ENCODE measurements at regions not wholly inside any gene's neighbourhood (a gene's known extent, or its start where the extent isn't known, plus 50 kb on each side); places are given as distances from the start of the nearest gene placed in this dataset.

DNA sequence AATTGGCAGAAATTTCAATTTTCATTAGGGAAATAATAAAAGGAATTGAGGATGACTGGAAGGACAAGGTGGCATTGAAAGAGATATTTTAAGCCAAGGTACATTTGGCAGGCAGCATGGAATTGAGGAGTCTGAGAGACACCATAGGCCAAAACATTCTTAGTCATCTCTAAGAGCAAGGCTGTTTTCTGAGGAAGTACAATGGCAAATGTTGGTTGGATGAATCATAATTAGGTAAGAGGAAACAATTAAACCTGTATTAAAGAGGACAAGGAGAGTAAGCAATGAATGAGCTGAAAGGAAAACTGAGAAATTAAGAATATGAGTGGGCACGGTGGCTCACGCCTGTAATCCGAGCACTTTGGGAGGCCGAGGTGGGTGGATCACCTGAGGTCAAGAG, 86.3 kb downstream of the MRPL32 start:
- Mint-ChIP-seq H3K9me3 (no peaks in the 10 kb centered on the region), H3K4me3 (no peak overlapping the region), H3K4me1 (peaks cover 5% of the 10 kb centered on the region), H3K27ac (no peak overlapping the region), H3K27me3 (ENCODE audit: low read depth, poor library complexity) (peaks cover 12% of the 10 kb centered on the region), H3K36me3 (ENCODE audit: low read depth) (no peaks in the 10 kb centered on the region)
- DNase-seq = no peak
- TF ChIP-seq, protein P1, sequence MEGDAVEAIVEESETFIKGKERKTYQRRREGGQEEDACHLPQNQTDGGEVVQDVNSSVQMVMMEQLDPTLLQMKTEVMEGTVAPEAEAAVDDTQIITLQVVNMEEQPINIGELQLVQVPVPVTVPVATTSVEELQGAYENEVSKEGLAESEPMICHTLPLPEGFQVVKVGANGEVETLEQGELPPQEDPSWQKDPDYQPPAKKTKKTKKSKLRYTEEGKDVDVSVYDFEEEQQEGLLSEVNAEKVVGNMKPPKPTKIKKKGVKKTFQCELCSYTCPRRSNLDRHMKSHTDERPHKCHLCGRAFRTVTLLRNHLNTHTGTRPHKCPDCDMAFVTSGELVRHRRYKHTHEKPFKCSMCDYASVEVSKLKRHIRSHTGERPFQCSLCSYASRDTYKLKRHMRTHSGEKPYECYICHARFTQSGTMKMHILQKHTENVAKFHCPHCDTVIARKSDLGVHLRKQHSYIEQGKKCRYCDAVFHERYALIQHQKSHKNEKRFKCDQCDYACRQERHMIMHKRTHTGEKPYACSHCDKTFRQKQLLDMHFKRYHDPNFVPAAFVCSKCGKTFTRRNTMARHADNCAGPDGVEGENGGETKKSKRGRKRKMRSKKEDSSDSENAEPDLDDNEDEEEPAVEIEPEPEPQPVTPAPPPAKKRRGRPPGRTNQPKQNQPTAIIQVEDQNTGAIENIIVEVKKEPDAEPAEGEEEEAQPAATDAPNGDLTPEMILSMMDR (IDR thresholded peaks at IDR 0.05) = no peak

- no peak for DNase-seq
- Mint-ChIP-seq H3K27ac (no peak overlapping the region), H3K27me3 (ENCODE audit: low read depth, poor library complexity) (peaks cover 12% of the 10 kb centered on the region), H3K4me1 (no peaks in the 10 kb centered on the region), H3K9me3 (no peaks in the 10 kb centered on the region), H3K4me3 (no peak overlapping the region), H3K36me3 (ENCODE audit: low read depth) (no peaks in the 10 kb centered on the region)
- TF ChIP-seq, protein P1 (IDR thresholded peaks at IDR 0.05) = no peak
Observed at GRCh38 chr7:43021431-43021830, 89.3 kb downstream of the MRPL32 start.

DNA sequence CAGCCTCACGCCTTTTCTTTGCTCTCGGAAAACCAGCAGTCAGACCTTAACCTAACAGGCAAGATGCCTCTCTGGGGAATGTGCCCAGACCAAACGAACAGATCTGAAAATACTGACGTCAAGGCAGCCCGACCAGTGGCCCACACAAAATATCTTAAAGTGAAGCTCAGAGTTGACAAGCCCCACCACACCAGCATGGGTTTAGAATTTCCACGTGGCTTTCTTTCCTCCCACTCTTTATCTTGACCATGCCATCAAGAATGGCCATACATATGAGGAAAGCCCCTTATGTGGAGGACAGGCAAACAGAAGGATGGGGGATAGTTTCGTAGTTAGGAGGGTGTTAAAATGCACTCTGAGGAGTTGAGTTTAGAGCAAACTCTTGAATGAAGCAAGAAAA, 89.8 kb downstream of the MRPL32 start:
- TF ChIP-seq, protein P1 (IDR thresholded peaks at IDR 0.05) = no peak
- DNase-seq = no peak
- no peaks in the 10 kb centered on the region for H3K4me1 Mint-ChIP-seq
- H3K27me3 Mint-ChIP-seq (ENCODE audit: low read depth, poor library complexity) = peaks cover 12% of the 10 kb centered on the region
- H3K4me3 Mint-ChIP-seq = no peak overlapping the region
- no peak overlapping the region for H3K27ac Mint-ChIP-seq
- H3K9me3 Mint-ChIP-seq = no peaks in the 10 kb centered on the region
- H3K36me3 Mint-ChIP-seq (ENCODE audit: low read depth) = no peaks in the 10 kb centered on the region

- Mint-ChIP-seq H3K9me3 (no peaks in the 10 kb centered on the region), H3K4me3 (no peak overlapping the region), H3K4me1 (no peaks in the 10 kb centered on the region), H3K27ac (no peak overlapping the region), H3K27me3 (ENCODE audit: low read depth, poor library complexity) (peaks cover 11% of the 10 kb centered on the region), H3K36me3 (ENCODE audit: low read depth) (no peaks in the 10 kb centered on the region)
- TF ChIP-seq, protein P1 (IDR thresholded peaks at IDR 0.05) = no peak
- DNase-seq = no peak
Observed at GRCh38 chr7:43033369-43033768, 79.1 kb upstream of the HECW1 start.

- TF ChIP-seq, protein P1 (IDR thresholded peaks at IDR 0.05) = no peak
- H3K4me1 Mint-ChIP-seq = no peaks in the 10 kb centered on the region
- H3K36me3 Mint-ChIP-seq (ENCODE audit: low read depth) = no peaks in the 10 kb centered on the region
- H3K9me3 Mint-ChIP-seq = no peaks in the 10 kb centered on the region
- H3K27ac Mint-ChIP-seq = no peak overlapping the region
- no peak overlapping the region for H3K4me3 Mint-ChIP-seq
- peaks cover 8% of the 10 kb centered on the region for H3K27me3 Mint-ChIP-seq (ENCODE audit: low read depth, poor library complexity)
- DNase-seq = no peak
Observed at GRCh38 chr7:43034535-43035002, 77.9 kb upstream of the HECW1 start.

- H3K9me3 Mint-ChIP-seq = no peaks in the 10 kb centered on the region
- no peak overlapping the region for H3K4me3 Mint-ChIP-seq
- TF ChIP-seq, protein P1 (IDR thresholded peaks at IDR 0.05) = no peak
- H3K4me1 Mint-ChIP-seq = peaks cover 6% of the 10 kb centered on the region
- H3K27me3 Mint-ChIP-seq (ENCODE audit: low read depth, poor library complexity) = no peaks in the 10 kb centered on the region
- no peak overlapping the region for H3K27ac Mint-ChIP-seq
- no peak for DNase-seq
- H3K36me3 Mint-ChIP-seq (ENCODE audit: low read depth) = no peaks in the 10 kb centered on the region
Observed at GRCh38 chr7:43037531-43037930, 74.9 kb upstream of the HECW1 start.

Measured in nephron progenitor cell (in vitro differentiated cells).